ENCODE measurements at regions not wholly inside any gene's neighbourhood (a gene's known extent, or its start where the extent isn't known, plus 50 kb on each side); places are given as distances from the start of the nearest gene placed in this dataset.

DNA sequence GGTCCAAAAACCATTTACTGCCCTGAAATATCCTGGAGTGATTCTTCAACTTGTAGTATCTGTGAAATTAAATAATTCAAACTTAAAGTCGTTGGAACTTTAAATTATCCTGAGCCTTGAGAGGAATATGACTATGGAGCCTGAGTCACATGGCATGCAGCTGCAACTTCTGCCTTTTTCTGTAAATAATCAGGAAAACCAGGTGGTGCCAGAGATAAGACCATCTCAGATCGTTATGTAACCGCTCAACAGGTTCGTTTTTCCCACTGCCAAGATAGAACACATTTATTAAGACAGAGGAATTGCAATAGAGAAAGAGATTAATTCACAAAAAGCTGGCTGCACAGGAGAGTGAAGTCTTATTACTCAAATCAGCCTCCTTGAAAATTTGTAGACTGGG lies 876.5 kb downstream of the SUCLG1 start:
- intact Hi-C loops (cut with micrococcal nuclease) = no loop called here

DNA sequence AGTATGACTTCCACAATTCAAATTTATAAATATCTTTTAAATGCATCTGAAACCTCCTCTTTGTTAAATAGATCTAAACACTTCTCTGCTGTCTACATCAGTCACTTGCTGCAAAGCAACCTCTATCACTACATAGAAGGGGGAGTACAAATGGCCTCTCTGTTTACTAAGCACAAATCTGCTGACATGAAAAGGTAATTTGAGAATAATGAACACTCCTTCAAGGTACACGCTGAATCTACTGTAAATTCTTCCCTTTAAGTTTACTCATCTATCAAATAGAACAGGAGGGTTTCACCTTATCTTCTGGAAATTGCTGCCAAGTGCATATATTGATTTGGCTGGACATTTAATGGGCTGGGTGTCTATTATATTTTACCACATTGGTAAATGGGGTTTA lies 879.6 kb downstream of the SUCLG1 start:
- intact Hi-C loops (cut with micrococcal nuclease) = no loop called here

GRCh38 chr2:83578405-83578804 lies 880.7 kb downstream of the SUCLG1 start:
- intact Hi-C loops (cut with micrococcal nuclease) = no loop called here

GRCh38 chr2:83574614-83575013 lies 884.5 kb downstream of the SUCLG1 start:
- intact Hi-C loops (cut with micrococcal nuclease) = no loop called here

DNA sequence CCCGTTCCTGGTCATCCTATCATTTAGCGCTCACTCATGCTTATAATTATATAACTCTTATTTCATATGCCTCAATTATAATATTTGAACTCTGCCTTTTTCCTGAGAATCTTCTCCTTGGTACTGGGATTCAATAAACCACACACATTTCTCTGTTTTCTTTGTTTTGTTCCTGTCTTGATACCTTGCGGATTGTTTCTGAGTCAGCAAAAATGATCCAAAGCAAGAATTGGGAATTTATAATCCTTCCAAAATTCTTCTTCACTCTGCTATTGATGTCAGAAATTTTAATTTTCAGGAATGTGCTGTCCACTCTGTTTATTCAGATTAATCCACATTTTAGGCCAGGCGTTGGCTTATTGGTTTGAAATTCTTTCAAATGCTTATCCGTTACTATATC lies 886.0 kb downstream of the SUCLG1 start:
- intact Hi-C loops (cut with micrococcal nuclease) = no loop called here

DNA sequence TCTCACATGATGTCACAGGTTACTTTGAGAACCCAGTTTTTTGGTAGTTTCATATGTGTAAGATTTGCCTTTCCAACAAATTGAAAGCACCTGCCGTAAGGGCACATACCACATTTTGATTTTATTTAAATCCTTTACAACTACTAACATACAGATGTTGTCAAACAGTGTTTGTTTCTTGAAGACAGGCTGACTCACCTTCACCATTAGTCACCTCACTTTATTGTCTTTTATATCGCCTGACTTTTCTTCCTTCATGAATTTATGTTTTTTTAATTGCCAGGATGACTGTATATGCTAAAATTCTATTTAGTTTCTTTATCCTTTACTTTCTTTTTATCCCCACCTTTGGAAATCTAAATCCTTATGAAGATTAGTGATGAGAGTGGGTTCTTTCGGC lies 886.7 kb downstream of the SUCLG1 start:
- intact Hi-C loops (cut with micrococcal nuclease) = no loop called here

DNA sequence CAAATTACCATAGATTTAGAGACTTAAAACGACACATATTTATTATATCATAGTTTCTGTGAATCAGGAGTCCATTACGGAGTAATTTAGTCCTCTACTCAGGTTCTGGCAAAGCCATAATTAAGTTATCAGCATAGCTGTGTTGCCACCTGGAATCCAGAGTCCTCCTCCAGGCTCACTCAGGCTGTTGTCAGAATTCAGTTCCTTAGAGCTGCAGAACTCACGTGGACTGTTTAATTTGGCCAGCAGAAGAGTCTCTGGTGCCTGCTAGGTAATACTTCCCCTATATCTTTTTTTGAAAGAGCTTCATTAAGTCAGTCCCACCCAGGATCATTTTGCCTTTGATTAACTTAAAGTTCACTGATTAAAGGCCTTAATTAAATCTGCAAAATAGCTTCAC lies 891.5 kb downstream of the SUCLG1 start:
- intact Hi-C loops (cut with micrococcal nuclease) = no loop called here

GRCh38 chr2:83565626-83566025 lies 893.5 kb downstream of the SUCLG1 start:
- intact Hi-C loops (cut with micrococcal nuclease) = no loop called here

DNA sequence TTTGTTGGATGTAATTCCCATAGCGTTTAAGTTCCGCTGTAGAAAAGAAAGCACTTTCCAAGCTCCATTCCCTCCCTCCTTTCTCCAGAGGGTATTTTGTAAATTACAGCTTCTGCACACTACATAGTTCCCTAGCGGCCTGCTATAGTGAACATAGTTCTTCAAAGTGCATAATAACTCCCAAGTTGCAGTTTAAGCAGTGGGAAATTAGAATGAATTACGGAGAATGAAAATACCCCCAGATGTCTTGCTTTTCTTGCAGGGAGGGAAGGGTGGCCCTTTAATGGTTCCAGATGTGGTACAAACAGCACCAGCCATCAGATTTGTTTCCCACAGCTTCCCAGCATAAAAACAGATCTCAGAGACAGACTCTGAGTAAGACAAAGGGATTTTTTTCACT lies 893.9 kb downstream of the SUCLG1 start:
- intact Hi-C loops (cut with micrococcal nuclease) = no loop called here

- intact Hi-C loops (cut with micrococcal nuclease) = no loop called here
These were observed 897.5 kb downstream of the SUCLG1 start for GRCh38 chr2:83561592-83561991.

GRCh38 chr2:83536556-83536955 lies 922.5 kb downstream of the SUCLG1 start:
- intact Hi-C loops (cut with micrococcal nuclease) = no loop called here

DNA sequence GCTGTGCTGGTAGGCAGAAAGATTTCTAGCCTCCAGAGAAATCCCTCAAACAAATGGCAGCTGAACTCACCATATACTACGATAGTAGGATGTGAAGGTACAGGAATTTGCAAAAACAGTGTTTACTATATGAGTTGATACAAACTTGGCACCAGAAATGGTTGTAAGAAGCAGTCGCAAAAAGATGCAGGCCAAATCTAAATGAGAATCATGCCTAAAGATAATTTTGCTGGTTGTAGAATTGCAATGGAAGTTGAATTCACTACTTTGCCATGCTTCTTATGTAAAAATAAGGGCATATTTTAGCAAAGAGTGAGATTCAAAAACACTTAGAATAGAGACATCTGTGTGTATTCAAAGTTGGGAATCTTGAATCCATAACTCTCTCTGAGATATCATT lies 924.7 kb downstream of the SUCLG1 start:
- intact Hi-C loops (cut with micrococcal nuclease) = no loop called here

DNA sequence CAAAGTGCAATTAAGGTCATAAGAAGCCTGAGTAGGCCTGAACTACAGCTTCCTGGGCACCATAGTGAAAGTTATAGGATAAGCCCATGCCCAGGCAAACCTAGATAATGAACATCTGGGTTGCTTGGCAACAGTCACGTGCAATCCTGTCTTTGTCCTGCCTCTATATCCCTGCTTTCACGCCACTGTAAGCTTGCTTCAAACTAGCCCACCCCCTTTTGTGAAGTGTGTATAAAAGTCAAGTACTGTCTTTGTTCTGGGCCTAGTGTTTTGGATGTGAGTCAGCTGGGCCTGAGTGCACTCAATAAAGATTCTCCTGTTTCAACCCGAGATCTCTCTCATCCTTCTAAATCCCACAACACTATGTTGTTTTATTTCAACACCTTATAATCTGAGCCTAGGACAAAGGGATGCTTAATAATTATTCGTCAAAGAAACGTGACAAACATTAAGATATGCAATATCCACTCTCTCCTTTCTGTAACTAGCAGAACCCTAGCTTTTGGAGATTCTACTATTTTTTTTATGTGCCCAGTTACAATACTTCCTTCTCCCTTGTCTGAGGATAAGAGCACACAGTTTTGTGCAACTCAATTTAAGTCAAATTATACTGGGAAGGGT lies 927.8 kb downstream of the SUCLG1 start:
- intact Hi-C loops (cut with micrococcal nuclease) = no loop called here

DNA sequence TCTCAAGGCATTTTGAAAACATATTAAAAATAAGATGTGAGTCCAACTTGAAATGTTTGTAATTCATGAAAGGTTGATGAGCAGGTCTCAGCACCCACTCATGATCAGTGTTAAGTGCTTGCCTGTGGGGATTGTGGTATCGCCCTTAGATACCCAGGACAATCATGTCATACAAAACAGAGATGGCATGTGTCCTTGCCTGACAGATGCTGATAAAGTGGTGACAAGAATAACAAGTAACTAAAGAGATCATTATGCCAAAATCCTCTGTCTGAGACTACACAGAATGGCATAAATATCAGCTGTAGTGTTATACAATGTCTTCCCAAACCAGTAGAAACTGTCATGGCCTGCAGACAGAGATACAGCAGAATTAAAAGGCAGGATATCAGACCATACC lies 930.3 kb downstream of the SUCLG1 start:
- intact Hi-C loops (cut with micrococcal nuclease) = no loop called here

DNA sequence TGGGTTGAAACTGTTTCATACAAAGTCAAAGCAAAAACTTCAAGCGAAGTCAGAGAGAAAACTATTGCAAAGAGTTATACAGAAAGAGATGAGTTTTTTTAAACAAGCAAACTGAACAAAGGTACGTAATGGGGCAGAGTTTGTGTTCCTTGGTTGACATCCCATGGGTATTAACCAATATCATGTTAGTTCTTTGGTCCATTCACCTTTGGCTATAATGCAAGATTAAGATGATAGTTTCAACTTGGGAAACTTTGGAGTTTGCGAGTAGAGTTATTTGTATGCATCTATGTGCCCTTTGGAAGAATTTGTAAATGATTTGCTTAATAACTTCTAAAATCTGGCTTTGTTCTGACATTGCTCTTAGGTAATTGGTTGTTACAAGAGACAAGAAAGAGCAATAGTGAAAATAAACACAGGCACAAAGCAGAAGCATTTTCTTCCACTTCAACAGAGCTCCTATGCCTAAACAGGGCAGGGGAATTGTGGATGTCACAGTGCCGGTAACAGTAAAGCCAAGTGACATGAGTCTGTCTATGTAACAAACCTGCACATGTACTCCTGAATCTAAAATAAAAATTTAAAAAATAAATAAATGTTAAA lies 936.1 kb downstream of the SUCLG1 start:
- intact Hi-C loops (cut with micrococcal nuclease) = no loop called here

GRCh38 chr2:83517727-83518368 lies 941.2 kb downstream of the SUCLG1 start:
- intact Hi-C loops (cut with micrococcal nuclease) = no loop called here

- intact Hi-C loops (cut with micrococcal nuclease) = no loop called here
These were observed 942.6 kb downstream of the SUCLG1 start for GRCh38 chr2:83516503-83516902.

GRCh38 chr2:83487451-83487850 lies 971.6 kb downstream of the SUCLG1 start:
- intact Hi-C loops (cut with micrococcal nuclease) = no loop called here

DNA sequence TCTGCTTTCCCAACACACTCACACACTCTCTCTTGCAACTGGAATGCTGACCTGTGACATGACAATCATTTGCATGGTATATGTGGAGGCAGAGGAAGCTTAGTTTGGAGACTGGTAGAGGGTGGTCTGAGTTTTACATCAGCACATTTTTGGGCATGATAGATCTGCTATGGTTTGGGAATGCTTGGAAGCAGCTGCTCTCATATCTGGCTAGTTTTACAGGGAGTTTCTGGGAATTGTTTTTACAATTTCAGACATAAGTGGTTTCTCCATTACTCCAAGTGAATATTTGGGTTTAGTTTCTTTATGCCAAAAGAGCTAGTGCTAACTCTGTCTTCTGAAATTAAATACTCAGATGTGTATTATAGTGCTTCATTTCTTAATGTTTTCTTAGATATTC lies 977.6 kb downstream of the SUCLG1 start:
- intact Hi-C loops (cut with micrococcal nuclease) = no loop called here

- intact Hi-C loops (cut with micrococcal nuclease) = no loop called here
These were observed 981.0 kb downstream of the SUCLG1 start for GRCh38 chr2:83478037-83478436.

GRCh38 chr2:83475371-83475770 lies 983.7 kb downstream of the SUCLG1 start:
- intact Hi-C loops (cut with micrococcal nuclease) = no loop called here

DNA sequence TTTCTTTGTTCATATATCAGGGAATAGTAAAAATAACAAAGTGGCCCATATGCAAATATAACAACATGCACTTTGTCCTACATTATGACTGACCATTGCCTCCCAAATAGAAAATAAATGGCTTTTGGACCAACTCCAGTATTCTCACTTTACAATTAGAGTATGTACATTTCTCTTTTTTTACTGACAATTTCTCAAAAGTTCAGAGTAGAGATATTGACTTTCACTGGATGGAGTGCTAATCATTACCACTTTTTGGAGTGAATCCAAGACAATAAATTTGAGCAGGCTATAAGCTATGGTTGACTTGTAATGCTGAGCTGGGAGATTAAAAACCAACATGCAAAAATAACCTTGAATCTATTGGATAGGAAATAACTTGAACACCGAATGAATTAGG lies 987.4 kb downstream of the SUCLG1 start:
- intact Hi-C loops (cut with micrococcal nuclease) = no loop called here

- intact Hi-C loops (cut with micrococcal nuclease) = no loop called here
These were observed 988.2 kb downstream of the SUCLG1 start for GRCh38 chr2:83470928-83471327.
